Globus pallidus (tissue), 1 donor: ENCODE measurements at regions not wholly inside any gene's neighbourhood (a gene's known extent, or its start where the extent isn't known, plus 50 kb on each side); places are given as distances from the start of the nearest gene placed in this dataset.

Source experiments
- DNase-seq: peaks from one replicate; pipeline ENCODE4 v3.0.0-alpha.2; 2015; ENCODE audit warnings: low spot score

GRCh38 chr11:114758627-114759026 lies 80.3 kb downstream of the NXPE2 start:
- no peak for DNase-seq

- DNase-seq = peak; percentile 37
These were observed 84.1 kb downstream of the NXPE2 start for GRCh38 chr11:114762408-114762807.

GRCh38 chr11:114764563-114764962 lies 86.2 kb downstream of the NXPE2 start:
- no peak for DNase-seq

GRCh38 chr11:114771172-114771571 lies 92.8 kb downstream of the NXPE2 start:
- DNase-seq = no peak

GRCh38 chr11:114773541-114774338 lies 95.4 kb downstream of the NXPE2 start:
- no peak for DNase-seq

GRCh38 chr11:114774599-114775361 lies 96.5 kb downstream of the NXPE2 start:
- DNase-seq = peak; percentile 47

GRCh38 chr11:114775875-114776621 lies 97.7 kb downstream of the NXPE2 start:
- no peak for DNase-seq

GRCh38 chr11:114776956-114777355 lies 98.6 kb downstream of the NXPE2 start:
- DNase-seq = no peak

GRCh38 chr11:114779189-114779588 lies 100.9 kb downstream of the NXPE2 start:
- no peak for DNase-seq

- DNase-seq = no peak
These were observed 104.5 kb downstream of the NXPE2 start for GRCh38 chr11:114782650-114783310.

- no peak for DNase-seq
These were observed 105.5 kb downstream of the NXPE2 start for GRCh38 chr11:114783805-114784204.

GRCh38 chr11:114784216-114784615 lies 105.9 kb downstream of the NXPE2 start:
- DNase-seq = no peak

GRCh38 chr11:114784891-114785290 lies 106.6 kb downstream of the NXPE2 start:
- DNase-seq = no peak

- no peak for DNase-seq
These were observed 107.5 kb downstream of the NXPE2 start for GRCh38 chr11:114785820-114786219.

GRCh38 chr11:114787126-114787525 lies 108.8 kb downstream of the NXPE2 start:
- no peak for DNase-seq

- no peak for DNase-seq
These were observed 112.6 kb downstream of the NXPE2 start for GRCh38 chr11:114790910-114791309.

GRCh38 chr11:114794048-114794684 lies 115.8 kb downstream of the NXPE2 start:
- DNase-seq = no peak

- no peak for DNase-seq
These were observed 118.8 kb downstream of the NXPE2 start for GRCh38 chr11:114796954-114797721.

GRCh38 chr11:114799476-114799875 lies 121.1 kb downstream of the NXPE2 start:
- DNase-seq = no peak

- no peak for DNase-seq
These were observed 123.4 kb downstream of the NXPE2 start for GRCh38 chr11:114801773-114802172.

- DNase-seq = no peak
These were observed 124.6 kb downstream of the NXPE2 start for GRCh38 chr11:114802878-114803277.
